A204.1 (cell line): ENCODE measurements at regions not wholly inside any gene's neighbourhood (a gene's known extent, or its start where the extent isn't known, plus 50 kb on each side); places are given as distances from the start of the nearest gene placed in this dataset.
"Not testable (repeated sequence)": the region's sequence is repeated elsewhere in the genome, so short reads cannot be mapped to it uniquely, and the experiment has no call there.

Experiments
- FAIRE-seq: peaks from 2 replicates; lab custom pipeline; 2012; peaks lifted over from hg19 to GRCh38; lab: Jason Lieb, UNC

DNA sequence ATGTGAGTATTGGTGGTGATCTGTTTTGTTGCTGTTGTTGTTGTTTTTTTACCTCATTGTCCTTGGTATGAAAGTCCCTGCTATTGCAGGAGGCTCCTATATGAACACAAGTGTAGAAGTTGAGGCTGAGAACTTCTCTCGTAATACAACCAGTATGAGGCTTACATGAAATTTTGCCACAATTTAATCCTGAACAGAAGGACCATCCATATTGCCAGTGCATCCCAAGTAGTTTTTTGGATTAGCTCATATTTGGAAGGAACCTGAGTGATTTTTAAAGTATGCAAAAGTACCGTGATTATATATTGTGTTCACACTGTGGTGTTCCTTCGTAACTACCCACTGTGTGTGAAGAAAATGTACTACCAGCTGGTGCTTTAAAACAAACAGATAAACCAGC, 2095.5 kb upstream of the WWC1 start:
- no peak for FAIRE-seq

DNA sequence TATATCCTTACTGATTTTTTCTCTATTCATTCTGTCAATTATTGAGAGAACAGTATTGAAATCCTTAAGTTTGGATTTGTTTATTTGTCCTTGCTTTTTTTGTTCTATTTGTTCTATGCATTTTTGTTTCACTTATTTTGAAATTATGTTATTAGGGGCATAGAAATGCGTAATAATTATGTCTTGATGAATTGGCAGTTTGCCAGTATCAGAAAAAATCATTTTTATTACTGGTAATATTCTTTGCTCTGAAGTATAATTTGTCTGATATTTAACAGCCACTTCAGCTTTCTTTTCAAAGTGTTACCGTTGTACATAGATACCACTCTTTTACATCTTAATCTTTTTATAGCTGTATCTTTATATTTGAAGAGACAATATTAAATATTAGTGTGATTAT, 2090.9 kb upstream of the WWC1 start:
- no peak for FAIRE-seq

DNA sequence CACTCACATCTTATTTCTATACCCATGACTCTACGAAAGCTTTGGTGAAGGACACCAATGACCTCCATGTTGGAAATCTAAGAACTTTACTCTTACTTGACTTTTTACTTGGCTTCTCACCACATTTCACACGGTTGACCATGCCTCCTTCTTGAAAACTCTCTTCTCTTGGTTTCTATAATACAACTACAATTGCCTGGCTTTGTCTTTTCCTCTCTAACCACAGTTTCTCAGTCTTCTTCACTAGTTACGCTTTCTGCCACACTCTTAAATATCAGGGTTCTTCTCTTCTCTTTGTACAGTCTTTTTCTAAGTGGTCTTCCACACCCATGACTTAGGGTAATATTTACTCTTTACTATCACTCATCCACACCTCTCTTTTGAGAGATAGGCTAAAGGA, 2079.8 kb upstream of the WWC1 start:
- FAIRE-seq = no peak

DNA sequence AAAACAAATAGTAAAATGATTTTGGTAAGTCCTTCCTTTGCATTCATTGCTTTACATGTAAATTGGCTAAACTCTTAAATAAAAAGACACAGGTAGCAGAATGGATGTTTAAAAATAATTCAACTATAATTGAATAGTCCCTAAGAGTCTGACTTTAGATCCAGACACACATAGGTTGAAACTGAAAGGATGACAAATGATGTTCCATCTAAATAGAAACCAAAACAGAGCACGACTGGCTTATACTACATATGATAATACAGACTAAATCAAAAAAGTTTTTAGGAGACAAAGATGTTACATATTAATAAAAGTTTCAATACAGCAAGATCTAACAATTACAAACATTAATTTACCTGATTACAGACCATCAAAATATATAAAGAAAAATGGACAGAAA, 2055.1 kb upstream of the WWC1 start:
- FAIRE-seq = no peak

DNA sequence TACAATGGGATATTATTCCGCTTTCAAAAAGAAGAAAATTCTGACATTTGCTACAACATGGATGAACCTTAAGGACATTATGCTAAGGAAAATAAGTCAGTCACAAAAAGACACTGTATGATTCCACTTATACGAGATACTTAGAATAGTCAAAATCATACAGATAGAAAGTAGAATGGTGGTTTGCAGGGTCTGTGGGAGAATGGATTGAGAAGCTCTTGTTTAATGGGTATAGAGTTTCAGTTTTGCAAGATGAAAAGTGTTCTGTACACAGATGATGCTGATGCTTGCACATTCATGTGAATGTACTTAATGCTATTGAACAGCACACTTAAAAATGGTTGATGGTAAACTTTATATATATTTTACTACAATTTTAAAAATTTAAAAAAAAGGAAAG, 2050.7 kb upstream of the WWC1 start:
- FAIRE-seq = no peak

DNA sequence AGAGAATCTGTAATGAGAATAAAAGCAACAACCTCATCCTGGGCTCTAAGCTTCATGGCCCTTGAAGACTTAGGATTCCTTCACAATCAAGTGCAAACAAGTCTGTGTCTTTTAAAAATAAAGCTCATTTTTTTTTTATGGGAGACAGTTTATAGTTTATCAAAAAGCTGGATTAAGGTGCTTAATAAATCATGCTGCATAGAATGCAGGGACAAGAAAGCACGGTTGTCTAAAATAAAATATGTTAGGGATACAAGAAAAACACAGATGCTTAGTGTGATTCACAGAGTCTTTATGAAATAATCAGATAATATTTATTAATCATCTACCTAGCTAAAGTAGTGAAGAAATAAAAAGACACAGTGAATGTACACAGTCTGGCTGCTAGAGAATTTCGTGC, 2045.9 kb upstream of the WWC1 start:
- FAIRE-seq = no peak

DNA sequence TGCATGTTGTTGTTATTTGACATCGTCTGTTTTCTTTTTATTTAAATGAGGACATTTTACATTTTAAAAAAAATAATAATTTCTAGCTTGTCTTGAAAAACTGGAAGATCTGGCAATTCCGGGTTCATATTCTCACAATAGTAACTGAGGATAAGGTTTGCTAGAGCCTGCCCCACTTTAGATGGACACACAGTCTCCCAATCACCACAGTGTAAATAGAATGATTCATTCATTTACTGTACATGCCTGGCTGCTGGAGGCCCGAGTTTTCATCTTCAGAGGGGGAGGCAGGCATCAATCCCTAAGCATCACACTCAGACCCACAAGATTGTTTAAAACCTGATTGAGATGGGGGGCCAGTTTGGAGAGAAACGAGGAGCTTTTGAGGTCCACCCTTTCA, 2039.7 kb upstream of the WWC1 start:
- no peak for FAIRE-seq

DNA sequence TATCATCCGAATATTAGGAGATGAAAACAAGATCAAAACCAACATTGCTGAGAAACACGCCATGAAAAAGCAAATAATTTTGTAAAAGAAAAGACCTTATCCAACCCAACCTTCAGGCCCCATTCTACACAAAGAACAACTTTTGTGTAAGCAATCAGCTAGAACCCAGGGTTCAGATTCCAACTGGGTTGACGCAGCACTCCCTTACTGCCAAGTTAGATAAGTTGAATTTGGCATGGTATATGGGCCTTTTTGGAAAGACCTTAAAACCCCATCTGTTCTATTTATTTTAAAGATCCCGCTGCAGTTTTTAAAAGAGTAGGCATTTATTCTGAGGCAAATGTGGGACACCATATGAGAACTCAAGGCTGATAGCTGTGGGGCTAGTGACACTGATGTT, 2033.8 kb upstream of the WWC1 start:
- no peak for FAIRE-seq

DNA sequence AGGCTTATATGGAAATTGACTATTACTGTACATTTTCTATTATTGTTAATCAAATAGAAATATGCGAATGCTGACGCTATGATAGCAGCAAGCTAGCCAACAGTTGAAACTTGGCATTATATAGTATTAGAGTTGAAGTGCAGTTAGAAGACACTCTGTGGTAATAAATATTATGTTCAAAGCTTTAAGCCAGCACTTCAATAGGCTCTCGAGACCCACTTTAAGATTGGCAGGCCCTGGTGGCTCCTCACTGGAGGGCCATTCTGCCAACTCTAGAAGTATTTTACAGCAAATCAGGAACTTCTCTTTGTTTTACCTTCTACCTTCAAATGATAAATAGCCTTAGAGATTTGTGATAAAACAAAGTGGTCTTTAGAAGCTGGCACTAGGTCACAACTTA, 2029.0 kb upstream of the WWC1 start:
- FAIRE-seq = no peak

DNA sequence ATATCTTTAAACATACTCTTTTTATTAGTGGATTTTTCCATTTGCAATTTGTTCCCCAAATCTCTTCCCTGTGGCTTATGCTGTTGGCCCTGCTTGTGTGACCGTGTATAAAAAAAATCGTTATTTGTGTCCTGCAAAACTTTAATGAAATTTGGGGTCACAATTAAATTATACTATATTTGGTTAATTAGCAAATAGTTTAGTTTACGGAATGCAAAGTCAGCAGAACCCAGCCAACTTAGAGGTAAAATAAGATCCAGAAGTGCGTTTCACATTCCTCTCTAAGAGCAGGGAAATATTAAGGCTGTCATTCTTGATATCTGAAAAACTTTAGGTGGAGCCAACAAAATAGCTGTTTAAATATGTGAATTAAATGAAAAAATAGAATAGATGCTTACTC, 2023.5 kb upstream of the WWC1 start:
- no peak for FAIRE-seq

DNA sequence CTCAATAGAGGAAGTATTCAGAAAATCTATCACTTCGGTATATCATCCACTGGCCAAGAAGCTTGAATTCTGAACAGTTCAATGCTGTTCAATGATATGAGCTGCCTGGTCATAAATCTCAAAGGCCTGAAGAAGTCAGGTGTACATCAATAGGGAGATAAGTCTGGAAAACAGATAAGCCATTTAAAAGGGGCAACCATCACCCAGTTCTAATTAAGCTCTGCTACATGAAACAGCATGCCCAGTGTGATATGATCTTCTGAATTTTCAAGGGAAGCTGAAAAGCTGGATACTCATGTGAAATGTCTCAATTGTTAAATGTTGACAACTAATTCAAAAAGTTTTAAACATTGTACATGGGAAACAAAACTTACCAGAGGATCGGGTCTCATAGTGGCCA, 2020.7 kb upstream of the WWC1 start:
- FAIRE-seq = no peak

DNA sequence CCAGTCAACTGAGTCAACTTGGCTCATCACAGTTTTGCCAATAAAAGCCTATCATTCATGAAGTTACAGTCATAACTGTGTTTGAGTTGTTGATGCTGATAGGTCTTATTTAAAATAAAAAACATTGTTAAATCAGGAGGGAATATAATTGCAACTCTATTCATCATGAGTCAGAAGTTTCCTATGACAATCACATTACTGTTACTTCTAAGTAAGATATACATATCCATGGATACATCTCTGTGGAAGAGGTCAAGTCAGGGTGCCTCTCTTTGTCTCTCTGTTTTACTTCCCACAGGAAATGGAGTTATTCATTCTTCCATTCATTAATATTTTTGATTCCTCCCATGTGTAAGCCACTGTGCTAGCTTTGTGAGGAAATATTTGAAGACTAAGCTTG, 2015.4 kb upstream of the WWC1 start:
- no peak for FAIRE-seq

DNA sequence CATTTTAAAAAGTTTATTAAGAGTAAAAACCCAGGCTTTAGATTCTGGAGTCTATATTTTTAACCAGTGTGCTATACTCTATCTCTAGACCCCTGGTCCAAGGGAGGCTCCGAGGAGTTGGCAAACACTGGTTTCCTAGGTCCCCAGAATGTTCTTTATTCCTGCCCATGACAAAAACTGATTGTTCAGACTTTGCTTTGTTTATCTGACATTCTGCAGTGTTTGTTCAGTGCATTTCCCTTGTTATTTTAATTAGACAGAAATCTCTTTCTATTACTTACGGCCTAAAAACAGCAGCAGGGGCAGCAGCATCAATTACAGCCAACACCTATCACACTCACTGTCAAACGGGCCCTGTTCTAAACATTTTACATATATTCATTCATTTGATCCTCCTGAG, 2011.6 kb upstream of the WWC1 start:
- FAIRE-seq = no peak

DNA sequence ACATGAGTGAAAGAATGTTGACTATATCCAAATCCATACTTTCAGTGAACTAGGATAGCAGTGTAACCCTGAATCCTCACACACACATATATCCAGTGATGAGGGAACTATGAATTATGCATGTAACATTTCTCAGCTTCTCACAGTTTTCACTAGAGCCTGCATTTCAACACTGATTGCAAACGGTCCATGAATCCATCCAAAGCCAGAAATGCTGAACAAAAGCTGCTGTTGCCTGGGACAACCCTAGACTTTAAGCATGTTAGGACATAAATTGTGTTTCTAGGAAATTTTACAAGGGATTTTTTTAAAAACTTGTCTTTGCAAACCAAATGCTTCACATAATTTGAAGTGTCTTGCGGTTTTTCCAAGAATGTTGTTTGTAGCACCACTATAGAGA, 2010.0 kb upstream of the WWC1 start:
- FAIRE-seq = no peak

DNA sequence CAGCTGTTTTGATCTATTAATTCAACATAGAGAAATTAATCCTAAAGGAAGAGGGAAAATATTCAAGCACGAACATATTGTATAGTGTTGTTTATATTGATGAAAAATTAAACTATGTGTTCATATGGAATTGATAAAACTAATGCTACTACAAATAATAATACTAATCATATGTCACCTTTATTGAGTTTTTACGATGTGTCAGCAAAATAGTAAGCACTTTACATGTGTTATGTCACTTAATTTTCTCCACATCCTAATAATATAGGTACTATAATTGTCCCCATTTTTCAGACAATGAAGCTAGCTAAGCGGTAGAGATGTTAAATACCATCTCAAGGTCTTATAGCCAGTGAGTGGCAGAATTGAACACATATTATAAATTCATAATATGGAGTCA, 2008.5 kb upstream of the WWC1 start:
- FAIRE-seq = no peak

DNA sequence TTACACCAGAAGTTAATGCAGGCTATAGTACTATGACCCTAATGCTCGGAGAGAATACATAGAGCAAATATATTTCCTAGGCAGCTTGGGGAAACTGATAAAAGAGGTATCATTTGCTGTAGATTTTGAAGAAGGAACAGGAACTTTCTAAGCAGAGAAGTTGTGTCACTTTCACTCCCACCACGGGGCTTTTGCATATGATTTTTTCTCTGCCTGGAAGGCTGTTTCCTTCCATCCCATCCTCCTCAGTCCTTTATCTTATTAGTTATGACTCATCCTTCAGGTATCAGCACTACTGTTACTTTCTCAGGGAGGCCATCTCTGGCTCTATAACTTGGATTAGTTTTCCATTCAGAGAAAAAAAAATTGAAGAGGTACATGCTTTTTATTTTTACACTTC, 2006.1 kb upstream of the WWC1 start:
- FAIRE-seq = no peak

DNA sequence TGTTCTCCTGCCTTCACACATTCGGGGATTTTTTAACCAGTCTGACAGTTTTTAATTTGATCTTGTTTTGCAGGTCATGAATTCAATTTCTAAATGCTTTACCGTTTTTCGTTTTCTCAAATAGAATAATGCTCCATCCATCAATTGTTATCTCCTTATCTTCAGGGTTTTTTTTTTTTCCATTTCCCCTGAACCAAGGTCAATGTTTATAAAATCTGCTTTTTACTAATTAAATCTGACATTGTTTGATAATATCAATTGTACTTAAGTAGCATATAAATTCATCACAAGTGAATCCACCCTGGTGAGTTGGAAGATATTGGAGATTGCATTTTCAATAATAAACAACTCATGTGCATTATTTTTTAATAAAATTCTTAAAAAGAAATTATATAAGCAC, 2004.6 kb upstream of the WWC1 start:
- no peak for FAIRE-seq

DNA sequence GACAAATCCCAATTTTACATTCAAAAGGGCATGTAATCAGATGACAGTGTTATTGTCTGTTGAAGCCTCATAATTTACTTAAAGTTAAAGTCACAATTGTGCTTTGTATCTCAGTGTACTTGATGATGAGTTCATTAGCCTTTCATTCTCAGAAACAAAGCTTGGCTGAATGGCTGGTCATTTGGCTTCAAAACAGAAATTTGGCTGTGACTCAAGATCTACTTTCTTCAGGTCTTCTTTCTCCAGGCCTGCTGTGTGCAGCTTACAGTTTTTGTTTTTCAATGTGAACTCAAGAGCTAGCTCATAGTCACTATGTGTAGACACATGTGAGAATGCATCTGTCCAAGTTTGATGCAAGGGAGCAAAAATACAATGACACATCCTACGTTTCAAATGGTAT, 2003.6 kb upstream of the WWC1 start:
- no peak for FAIRE-seq

DNA sequence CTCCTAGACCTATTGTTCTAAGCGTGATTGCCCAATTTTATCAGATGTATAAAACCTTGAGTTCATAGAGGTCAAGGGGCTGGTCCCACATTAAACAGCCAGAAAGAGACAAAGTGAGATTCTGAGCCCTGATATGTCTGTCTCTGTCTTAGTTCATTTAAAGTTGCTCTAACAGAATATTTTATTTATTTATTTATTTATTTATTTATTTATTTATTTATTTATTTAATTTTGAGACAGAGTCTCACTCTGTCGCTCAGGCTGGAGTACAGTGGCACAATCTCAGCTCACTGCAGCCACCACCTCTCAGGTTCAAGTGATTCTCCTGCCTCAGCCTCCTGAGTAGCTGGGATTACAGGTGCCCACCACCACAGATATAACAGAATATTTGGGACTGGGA, 1999.6 kb upstream of the WWC1 start:
- FAIRE-seq = not testable (repeated sequence)

DNA sequence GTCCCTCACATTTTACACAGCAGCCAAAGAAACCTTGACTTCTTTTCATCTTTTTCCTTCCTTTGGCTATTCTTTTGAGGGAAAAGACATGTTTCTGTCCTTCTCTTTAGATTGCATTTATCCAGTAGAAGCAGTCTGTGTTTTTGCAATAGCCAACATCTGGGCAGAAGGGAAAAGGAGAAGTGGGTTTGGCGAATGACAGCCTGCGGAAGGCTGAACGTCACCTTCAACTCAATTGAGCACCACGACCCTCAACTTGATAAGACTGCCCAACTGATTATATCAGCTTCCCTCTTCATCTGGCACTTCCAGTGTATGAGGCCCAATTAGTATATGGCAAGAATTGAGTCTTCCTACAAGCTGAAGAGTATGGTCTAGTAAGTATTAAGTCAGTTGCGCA, 1997.6 kb upstream of the WWC1 start:
- no peak for FAIRE-seq

DNA sequence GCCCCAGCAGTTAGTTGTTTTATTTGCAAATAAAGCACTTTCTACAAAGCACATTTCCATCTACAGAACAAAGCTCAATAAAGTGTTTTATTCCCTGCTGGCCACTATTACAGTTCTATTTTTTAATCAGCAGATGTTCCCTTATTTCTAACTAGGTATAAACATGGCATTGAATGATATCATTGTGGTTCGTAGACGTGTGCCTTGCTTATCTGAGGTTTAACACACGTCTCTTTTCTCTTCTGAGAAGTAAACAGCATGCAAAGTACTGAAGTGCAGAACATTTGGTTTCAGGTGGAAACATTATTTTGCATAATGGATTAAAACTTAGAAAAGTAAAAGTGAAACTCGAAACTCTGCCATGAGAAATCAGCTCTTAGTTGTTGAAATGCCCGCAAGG, 1989.3 kb upstream of the WWC1 start:
- no peak for FAIRE-seq

DNA sequence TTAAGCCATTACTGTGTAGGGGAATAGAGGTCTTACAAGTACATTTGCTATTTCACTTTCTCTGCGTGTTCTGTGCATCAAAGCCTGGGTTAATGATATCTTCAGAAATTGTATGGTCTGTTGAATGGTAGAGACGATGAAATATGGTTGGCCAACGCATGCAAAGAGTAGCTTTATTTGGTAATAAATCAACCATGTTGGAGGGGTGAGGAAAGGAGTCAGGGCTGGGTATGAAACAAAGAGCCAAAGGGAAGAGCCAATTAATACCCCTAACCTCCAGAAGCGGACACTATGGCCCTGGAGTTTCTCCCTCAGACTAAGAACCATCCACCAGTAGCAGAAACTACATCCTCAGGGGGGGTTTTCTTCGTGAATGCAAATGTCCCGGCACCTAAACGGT, 1974.0 kb upstream of the WWC1 start:
- no peak for FAIRE-seq

DNA sequence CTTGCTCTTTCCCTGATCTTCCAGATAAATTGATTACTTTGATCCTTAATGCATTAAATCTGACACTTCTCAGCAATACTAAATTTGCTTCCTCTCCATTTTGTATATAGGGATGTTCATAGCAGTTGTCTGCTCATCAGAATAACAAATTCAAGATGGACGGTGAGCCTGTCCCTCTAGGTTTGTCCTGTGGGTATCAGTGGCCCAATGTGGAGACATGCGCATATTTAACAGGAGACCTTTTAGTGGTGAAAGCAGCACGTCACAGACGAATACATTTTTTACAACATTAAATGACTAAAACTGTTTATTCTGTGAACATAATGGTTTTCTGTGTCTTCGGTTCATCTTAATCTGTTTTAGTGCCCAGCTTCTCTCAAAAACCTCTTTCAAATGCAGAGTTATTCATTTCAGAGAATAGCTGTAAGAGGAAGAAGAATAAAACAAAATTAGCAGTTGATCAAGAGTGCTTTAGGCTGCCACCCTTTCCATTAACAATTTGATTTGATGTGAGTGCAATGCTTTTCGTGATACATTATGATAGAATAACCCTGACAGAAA, 1970.4 kb upstream of the WWC1 start:
- no peak for FAIRE-seq

DNA sequence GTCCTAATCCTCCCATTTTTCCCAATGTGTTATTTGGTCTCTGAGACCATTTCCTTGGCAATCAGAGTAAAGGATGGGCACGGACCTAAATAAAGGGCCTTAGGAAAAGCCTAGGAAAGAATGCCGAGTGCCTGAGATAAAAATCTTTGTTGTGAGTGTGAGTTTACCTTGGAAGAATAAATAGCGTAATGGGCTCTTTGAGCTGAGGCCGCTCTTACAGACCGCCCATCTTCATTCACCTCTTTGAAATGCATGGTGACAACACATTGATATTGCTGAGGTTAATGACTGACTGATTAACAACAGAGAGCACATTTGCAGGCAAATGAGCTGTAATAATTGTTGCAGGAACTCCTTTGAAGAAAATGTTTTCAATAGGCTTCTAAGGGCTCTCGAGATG, 1967.1 kb upstream of the WWC1 start:
- FAIRE-seq = no peak

DNA sequence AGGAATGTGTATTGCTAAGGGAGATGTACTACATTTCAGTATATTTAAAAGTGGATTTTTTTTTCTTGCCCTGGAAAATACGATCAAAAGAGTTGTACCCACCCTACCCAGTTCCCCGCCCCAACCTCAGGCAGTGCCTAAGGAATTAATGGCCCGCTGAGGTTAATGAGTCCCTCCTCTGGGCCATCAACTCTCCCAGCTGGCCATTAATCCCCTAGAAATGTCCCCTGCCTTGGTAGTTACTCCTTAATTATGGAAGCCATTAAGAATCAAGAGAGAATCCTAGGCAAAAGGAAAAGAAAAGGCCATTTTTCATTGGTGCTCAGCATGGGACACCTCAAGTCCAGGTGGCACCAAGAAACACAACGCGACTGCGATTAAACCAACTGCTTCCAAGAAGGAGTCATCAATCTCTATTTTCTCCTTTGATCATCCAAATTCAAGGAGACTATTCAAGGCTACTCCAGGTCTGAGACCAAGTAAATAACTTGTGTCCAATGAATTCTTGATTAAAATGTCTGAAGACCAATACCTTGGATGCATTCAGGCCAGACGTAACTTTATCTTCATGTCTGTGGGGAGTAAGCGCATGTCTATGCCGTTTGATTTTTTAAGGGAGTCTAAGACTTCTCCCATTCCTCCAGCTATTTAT, 1962.2 kb upstream of the WWC1 start:
- no peak for FAIRE-seq
